C4-2B (cell line): ENCODE measurements at regions not wholly inside any gene's neighbourhood (a gene's known extent, or its start where the extent isn't known, plus 50 kb on each side); places are given as distances from the start of the nearest gene placed in this dataset.

Source experiments
- ZFX ChIP-seq: fragments of 450-650 bp; IDR thresholded peaks from 2 replicates; pipeline ENCODE4 v1.6.1; 2017
- TF ChIP-seq, protein P1 (sequence below): fragments of 450-650 bp; conservative IDR thresholded peaks from 2 replicates; pipeline ENCODE4 v1.5.1; 2017; ENCODE audit warnings: mild to moderate bottlenecking

DNA sequence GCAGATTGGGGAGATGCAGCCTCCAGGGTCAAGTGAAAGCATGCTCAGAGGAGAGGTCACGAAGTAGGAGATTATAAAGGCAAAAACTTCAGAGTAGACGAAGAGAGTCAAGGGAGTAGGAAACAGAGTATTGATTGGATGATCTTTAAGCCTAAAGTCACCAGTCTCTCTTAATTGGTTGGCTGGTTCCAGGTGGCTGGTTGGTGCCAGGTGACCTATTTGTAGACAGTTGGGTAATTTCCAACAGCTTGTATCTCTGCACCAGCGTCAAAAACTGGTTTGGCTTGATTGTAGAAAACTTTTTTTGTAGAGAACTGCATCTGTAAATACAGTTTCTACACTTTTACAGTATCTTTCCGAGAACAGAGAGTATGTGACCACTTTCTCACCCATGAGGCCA, 75.7 kb upstream of the CCDC90B start:
- TF ChIP-seq, protein P1, sequence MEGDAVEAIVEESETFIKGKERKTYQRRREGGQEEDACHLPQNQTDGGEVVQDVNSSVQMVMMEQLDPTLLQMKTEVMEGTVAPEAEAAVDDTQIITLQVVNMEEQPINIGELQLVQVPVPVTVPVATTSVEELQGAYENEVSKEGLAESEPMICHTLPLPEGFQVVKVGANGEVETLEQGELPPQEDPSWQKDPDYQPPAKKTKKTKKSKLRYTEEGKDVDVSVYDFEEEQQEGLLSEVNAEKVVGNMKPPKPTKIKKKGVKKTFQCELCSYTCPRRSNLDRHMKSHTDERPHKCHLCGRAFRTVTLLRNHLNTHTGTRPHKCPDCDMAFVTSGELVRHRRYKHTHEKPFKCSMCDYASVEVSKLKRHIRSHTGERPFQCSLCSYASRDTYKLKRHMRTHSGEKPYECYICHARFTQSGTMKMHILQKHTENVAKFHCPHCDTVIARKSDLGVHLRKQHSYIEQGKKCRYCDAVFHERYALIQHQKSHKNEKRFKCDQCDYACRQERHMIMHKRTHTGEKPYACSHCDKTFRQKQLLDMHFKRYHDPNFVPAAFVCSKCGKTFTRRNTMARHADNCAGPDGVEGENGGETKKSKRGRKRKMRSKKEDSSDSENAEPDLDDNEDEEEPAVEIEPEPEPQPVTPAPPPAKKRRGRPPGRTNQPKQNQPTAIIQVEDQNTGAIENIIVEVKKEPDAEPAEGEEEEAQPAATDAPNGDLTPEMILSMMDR: no peak
- no peak for TF ChIP-seq ZFX
